ENCODE measurements at regions not wholly inside any gene's neighbourhood (a gene's known extent, or its start where the extent isn't known, plus 50 kb on each side); places are given as distances from the start of the nearest gene placed in this dataset.
"Not testable (repeated sequence)": the region's sequence is repeated elsewhere in the genome, so short reads cannot be mapped to it uniquely, and the experiment has no call there.

DNA sequence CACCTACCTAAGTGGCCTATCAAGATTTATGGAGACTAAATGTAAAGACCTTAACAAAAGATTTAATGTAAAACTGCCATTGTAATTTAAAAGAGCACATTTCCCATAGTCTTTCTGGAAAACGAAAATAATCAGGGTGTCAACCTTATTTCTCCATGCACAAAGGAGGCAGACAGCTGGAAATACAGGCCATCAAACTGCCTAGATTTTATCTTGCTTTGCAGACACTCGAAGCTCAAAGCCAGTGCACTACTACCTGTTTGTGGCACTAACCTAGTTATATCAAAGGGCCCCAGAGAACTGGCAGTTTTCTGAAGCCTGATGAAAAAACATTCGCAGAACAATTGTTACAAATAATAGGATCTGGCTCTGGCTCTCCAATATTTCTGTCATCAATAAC, 863.9 kb downstream of the STPG2 start:
- in situ Hi-C loops (cut with HindIII; ENCODE audit: low sequenced_read_pairs) = no loop called here

DNA sequence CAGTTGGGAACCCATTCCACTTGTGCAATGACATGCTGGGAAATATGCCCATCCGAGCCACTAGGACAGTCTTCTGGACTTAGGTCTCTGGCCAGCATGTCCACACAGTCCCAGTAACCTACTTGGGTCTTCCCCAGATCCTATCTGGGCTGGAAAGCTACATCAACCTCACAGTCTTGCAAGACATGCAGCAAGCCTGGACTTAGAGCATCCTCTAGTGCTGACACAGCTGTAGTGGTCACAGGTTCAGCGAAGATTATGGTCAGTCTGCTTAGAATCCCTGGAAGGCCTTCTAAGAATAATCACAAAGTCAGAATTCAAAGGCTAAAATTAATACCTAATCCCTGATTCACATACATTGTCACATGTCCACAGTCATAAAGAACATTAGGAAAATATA, 842.7 kb downstream of the STPG2 start:
- in situ Hi-C loops (cut with HindIII; ENCODE audit: low sequenced_read_pairs) = no loop called here

DNA sequence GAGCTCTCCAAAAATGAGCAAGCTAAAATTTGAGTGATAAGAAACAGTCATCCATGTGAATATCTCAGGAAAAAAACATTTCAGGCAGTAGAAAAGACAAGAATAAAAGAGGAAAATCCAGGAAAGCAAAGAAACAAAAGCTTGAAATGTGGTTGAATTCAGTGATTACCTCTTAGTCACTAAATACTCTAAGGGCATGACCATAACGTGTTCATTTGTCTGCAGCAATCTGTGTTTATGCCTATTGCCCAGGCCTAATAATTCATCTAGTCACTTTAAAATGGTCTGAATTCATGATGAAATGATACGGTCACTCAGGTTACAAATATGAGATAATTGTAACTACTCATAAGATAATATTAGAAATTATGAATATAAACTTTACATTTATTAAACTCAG, 837.9 kb downstream of the STPG2 start:
- in situ Hi-C loops (cut with HindIII; ENCODE audit: low sequenced_read_pairs) = no loop called here

DNA sequence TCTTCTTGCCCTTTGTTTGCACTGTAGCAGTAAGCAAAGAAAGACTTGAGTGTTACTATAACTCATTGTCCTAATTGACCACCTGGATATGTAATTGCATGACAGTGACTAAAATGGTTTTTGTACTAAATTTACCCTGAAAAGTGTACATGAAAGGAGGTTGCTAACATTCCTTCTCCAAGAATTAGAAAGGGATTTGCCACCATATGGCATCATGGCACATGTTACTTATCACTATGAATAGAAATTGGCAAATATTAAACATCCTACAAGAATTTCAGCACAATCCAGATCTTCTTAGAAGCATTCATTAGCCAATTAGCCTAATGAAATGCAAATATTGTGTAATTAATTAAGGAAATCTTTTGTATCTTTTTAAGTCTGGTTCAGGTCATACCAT, 834.2 kb downstream of the STPG2 start:
- in situ Hi-C loops (cut with HindIII; ENCODE audit: low sequenced_read_pairs) = no loop called here

DNA sequence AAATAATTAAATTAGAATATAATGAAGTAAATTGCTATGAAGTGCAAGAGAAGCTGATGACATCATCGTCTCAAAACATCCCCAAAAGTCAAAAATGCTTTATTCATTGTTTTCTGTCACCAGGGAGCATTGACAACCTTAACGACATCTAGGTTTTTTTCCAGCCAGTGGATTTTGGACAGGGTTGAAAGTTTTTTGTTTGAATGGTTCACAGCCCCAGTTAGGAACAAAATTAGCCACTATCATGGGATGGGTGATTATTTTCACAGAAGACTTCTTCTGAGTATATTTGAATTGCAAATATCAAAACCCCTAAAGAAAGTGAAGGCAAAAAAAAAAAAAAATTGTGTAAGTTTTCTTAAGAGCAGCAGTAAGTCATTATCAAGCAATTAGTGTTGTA, 826.1 kb downstream of the STPG2 start:
- in situ Hi-C loops (cut with HindIII; ENCODE audit: low sequenced_read_pairs) = no loop called here

DNA sequence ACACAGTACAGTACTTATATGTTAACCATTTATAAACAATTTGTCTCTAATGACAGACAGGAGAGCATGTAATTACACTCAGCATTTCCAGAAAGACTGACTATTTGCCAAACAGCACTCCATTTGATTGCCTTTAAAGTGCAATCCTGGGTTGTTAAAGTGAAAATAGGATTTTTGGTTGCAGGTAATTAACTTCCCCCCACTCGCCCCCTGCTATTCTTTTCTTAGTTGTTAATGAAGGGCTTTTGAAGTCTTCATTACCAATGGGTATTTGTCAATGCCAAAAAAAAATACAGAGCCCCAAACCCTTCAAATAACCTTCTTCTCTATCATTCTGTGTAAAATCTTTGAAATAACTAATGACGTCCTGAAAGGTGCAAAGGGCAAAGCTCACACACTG, 825.6 kb downstream of the STPG2 start:
- in situ Hi-C loops (cut with HindIII; ENCODE audit: low sequenced_read_pairs) = no loop called here

DNA sequence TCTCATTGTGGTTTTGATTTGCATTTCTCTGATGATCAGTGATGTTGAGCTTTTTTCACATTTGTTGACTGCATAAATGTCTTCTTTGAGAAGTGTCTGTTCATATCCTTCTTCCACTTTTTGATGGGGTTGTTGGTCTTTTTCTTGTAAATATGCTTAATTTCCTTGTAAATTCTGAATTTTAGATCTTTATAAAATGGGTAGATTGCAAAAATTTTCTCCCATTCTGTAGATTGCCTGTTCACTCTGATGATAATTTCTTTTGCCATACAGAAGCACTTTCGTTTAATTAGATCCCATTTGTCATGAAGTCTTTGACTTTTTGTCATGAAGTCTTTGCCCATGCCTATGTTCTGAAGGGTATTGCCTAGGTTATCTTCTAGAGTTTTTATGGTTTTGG, 817.5 kb downstream of the STPG2 start:
- in situ Hi-C loops (cut with HindIII; ENCODE audit: low sequenced_read_pairs) = not testable (repeated sequence)

DNA sequence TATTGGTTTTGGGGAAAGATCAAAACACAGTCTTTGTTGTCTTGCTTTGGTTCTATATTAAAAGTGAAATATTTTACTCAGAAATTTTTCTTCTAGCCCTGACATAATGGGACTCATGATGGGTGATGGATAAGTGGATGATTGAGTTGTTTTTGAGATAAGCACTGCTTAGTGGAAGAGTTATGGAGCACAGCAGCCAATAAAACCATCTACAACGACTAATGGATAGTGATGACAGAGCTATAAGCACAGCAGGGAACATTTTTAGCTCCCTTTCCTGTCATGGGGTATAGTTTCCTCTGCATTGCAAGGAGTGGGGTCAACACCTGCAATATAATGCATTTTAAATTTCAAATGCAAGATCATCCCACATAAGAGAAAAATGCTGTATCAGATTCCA, 812.4 kb downstream of the STPG2 start:
- in situ Hi-C loops (cut with HindIII; ENCODE audit: low sequenced_read_pairs) = no loop called here

DNA sequence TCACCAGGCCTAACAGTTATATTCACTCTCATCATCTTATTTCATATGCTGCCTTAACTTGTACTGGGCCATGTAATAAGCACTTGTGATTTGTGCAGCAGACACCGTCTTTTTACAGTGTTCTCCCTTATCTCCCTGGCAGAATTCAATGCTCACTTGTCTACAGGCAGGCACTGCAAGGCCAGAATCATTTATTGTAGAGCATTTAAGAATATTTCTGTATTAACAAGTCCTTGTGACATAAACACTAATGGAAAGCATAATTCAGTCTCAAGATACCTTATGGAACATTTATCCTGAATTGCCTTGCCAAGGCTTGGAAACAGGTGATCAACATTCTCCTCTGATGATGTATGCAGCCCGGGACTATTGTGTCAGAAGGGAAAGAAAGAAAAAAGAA, 808.9 kb downstream of the STPG2 start:
- in situ Hi-C loops (cut with HindIII; ENCODE audit: low sequenced_read_pairs) = no loop called here

DNA sequence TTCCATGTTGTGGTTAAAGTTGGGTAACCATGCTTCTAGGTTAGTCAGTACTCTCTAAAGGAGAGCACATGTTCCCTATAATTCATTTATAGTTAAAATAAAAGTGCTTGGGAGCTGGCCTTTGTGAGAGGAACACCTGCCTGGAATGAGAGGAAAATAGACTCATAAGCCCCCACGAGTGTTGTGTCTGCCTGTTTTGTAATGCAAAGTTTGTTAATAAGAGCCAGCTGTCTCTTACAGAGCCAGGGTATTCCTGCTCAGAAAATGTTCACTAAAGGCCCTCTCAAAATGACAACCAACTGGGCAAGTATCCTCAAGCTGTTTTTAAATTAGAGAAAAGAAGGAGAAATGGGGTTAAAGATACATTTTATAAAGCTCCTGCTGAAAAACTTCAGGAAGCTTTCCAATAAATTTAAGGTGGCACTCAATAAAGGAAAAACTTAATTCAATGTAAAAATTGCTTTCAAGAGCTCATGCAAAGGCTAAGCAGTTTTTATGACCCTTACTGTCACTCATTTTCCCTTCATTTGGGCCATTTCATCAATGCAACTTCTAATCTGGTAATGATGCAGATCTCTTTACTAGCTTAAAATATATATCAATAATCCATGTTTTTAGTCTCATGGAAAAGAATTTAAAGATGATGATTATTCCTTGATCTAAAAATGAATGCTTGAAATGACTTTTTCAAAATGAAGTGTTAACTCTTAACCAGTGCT, 793.6 kb downstream of the STPG2 start:
- in situ Hi-C loops (cut with HindIII; ENCODE audit: low sequenced_read_pairs) = no loop called here

DNA sequence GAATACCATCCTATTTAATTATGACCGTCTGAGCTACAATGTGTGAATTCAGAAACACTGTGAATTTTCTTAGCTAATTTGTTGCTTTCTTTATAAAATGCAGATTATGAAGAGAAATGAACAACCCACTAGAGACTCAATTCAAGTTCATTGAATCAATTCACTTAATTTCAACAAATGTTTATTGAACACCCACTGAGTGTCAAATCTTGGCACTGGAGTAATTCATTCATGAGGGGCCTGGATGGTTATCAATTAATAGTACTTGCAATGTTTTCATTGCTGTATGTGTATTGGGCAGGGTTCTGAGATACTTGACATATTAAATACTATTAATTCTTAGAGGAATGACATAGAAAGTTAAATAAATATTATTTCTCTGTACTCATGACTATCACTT, 789.4 kb downstream of the STPG2 start:
- in situ Hi-C loops (cut with HindIII; ENCODE audit: low sequenced_read_pairs) = no loop called here

DNA sequence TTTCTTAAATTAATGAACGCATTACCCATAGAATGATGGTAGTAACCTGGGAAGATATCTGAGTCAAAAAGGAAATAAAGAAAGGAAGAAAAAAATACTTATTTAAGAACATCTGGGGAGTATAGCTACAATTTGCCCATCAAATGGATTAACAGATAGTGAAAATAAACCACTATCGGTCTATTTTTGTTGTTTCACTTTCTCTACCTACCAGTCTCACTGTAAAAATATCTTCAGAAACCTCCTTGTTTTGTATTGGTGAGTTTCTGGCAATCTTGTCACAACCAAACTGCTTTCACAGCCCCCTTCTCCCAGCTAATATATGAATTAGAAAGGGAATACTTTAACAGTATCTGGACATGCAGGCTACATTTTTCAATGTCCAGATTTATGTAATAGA, 783.5 kb downstream of the STPG2 start:
- in situ Hi-C loops (cut with HindIII; ENCODE audit: low sequenced_read_pairs) = no loop called here

DNA sequence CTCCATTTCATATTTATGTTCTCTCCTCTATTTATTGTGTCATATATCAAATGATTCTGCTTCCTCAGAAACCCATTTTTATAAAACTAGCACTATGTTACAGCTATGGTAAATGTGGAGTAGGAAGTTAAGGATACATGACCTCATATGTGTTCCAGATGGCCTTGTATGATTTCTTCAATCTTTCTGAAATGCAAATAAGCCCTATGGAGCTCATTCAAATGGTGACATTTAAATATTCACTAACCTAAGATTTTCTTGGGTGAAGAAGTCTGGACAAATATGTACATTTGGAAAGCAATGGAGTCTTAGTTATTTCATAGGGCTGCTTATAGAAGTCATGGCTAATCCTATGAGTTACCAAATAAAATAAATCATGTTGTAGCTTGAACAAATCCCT, 782.5 kb downstream of the STPG2 start:
- in situ Hi-C loops (cut with HindIII; ENCODE audit: low sequenced_read_pairs) = no loop called here

DNA sequence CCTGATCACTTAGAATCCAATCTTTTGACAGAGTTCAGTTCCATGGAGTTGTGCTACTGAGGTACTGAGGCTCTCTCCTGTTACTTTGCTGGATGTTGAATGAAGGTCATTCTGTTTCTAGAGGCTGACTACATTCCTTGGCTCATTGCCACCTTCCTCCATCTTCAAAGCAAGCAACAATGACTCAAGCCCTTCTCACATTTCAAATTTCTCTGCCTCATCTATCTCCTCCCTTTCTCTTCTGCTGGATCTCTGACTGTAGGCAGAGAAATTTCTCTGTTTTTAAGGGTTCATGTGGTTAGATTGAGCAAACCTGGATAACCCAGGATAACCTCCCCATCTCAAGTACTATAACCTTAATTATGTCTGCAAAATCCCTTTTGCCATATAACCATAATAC, 775.4 kb downstream of the STPG2 start:
- in situ Hi-C loops (cut with HindIII; ENCODE audit: low sequenced_read_pairs) = no loop called here

DNA sequence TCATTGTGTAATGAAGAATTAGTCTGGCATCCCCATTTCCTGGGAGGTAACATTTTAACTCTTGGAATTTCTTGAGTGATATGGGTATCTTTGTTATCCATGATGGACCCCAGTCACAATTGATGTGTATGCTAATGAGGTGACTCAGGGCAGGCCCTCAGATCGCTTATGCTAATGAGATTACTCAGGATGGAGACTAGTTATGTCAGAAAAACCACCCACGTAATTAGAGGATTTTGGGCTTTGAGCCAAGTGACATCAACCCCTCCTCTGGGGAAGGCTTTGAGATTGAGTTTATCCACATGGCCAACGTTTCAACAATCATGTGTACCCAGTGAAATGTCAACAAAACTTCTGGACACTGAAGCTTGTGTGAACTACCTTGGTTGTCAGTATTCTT, 772.7 kb downstream of the STPG2 start:
- in situ Hi-C loops (cut with HindIII; ENCODE audit: low sequenced_read_pairs) = no loop called here

DNA sequence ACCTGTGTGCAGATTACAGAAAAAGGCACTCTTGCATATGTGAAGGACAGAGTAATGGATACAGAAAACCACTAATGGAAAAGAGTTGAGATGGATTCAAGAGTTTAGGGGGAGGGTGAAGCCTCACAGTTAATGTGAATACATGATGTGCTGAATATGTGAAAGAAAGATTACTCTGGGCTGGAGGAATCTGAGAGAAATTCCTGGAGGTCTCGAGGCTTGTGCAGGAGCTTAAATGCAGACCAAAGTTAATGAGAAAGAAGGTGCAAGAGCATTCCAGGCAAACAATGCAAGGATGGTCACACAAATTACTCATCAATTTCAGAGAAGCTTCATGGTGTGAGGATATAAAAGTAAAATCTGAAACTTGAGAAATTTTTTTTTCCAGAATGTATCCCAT, 768.8 kb downstream of the STPG2 start:
- in situ Hi-C loops (cut with HindIII; ENCODE audit: low sequenced_read_pairs) = no loop called here

DNA sequence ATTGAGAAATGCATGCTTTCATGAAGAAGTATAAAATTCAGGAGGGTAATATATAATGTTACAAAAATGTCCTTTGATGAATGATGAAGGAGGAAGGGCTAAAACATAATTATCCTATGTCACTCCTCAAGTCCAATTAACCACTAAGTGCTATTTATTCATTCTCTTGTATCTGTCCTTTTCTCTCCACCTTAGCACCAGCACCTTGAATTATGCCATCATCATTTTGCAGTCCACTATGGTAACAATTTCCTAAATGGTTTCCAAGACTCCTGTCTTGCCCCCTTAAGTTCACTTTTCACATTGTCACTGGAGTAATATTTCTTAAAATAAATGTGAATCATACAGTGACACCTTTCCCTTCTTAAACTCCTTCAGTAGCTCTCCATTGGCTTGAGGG, 756.3 kb downstream of the STPG2 start:
- in situ Hi-C loops (cut with HindIII; ENCODE audit: low sequenced_read_pairs) = no loop called here

DNA sequence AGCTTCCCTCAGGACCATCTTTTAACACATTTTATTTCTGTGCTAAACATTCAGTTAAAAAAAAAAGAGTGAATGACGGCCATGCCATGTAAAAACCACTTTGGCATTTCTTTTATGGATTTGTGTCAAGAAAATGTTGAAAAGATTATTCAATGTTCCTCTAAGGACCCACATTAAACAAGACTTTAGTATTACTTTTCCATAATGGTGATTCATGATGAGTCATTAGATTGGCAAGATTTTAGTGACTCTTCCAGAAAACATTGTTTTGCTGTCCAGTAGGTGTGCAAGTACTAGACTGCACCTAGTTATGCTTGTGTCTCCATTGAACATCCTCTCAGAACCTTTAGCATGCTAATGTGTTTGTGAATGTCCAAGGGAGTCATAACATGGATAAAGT, 748.6 kb downstream of the STPG2 start:
- in situ Hi-C loops (cut with HindIII; ENCODE audit: low sequenced_read_pairs) = no loop called here

DNA sequence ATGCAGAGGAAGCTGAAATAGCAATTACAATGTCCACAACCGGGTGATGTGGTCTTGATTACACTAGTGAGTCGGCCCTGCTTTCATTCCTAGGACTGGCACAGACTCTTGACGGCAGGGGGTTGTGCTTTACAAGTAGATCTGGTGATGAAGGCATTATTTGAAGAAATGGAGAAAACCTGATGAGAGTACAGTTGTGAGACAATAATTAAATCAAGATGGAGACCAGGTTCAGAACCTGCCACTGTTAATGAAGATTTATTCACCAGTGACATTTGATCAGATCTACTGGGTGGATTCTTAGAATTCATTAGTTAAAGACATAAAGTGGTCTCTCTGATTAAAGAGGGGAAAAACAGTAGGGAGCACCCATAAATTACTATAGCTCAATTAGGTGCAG, 747.2 kb downstream of the STPG2 start:
- in situ Hi-C loops (cut with HindIII; ENCODE audit: low sequenced_read_pairs) = no loop called here

DNA sequence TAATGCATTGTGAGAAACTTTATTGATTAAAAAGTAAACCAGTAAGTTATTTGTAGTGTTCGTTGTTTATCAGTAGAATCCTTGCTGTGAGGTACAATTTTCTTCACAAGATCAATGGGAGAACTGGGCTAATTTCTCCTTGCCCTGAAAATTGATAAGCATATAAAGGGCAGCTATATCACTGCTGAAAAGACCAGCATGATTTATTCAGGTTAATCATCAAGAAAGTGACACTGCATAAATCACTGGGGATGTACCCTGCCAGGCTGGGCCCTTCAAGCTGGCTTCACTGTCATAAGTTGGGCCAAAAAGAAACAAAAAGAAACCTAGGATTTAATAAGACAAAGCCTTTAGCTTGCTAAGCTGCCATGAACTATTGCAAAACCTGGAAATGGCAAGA, 746.7 kb downstream of the STPG2 start:
- in situ Hi-C loops (cut with HindIII; ENCODE audit: low sequenced_read_pairs) = no loop called here

DNA sequence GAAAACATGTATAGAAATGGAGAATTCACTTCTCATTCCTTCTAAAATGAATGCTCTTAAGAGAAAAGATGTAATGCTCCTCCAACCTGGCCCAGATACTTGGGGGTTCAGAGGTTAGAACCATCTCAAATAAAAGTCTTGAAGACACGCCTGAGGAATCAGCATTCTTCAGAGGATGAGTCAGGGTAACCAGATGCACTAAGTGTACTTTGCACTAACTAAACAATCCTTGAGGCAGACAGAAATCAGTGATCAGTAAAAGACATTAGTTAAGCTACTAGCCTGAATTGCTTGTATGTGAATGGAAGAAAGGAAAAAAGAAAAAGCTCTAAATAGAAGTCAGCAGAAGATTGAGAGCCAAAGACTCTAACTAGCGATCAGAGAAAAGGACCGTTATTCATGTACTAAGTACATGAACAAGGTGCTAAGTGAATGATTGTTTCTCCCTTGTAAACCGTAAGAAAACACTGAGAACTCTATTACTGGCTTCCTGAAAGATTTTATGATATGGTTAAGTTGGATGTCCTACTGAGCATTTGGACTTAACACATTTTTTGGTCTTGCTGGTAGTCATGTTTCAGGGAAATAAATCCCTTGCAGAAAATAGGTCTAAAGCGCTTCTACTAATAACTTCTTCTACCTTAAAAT, 738.3 kb downstream of the STPG2 start:
- in situ Hi-C loops (cut with HindIII; ENCODE audit: low sequenced_read_pairs) = no loop called here

DNA sequence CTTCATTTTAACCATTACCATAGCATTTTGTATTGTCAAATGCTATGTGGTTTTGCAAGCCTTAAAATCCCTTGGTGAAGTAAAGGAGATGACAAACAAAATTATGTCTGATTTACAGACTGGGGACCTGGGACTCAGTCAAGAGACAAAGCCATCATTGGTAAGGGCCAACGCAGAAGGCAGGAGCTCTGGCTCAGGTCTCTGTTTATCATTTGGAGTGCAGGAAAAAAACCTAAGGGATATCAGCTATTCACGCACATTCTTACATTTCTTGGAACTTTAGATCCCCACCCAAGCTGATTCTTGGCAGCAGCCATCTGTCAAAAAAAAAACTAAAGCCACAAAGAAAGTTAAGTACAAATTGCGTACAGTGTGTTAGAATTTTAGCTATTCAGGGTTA, 731.9 kb downstream of the STPG2 start:
- in situ Hi-C loops (cut with HindIII; ENCODE audit: low sequenced_read_pairs) = no loop called here

DNA sequence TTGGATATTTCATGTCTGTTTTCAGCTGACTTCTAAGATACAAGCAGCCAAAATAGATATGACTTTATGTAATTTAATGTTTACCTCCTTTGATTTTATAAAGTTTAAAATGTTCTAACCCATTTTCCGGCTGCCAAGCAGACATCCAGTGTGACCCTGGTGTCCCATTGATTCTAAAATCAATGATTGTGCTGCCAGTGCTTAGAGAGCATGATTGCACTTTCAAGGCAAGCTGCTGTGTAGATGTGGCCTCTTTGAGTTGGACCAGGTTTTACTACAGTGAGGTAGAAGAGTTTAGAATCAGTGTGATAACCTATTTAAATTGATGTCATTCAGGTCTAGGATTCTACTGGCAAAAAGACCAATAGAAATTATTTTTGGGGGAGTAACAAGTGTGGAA, 730.9 kb downstream of the STPG2 start:
- in situ Hi-C loops (cut with HindIII; ENCODE audit: low sequenced_read_pairs) = no loop called here
